ENCODE measurements at regions not wholly inside any gene's neighbourhood (a gene's known extent, or its start where the extent isn't known, plus 50 kb on each side); places are given as distances from the start of the nearest gene placed in this dataset.

DNA sequence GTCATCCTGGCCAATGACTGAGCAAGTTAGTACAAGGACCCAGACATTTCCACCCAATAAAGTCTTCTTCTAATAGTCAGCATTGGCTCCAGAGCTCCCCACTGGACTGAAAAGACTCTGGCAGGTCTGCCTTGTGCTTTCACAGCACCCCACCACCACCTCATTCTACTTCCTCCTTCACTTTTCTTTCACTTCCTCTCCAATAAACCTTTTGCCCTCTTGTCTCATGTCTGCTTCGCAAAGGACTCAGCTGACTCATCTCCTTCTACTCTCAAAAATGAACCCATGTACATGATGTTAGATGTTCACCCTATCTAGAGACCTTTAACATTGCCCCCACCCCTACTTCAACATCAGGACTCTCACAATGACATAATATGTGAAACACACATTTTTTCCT is 181.0 kb upstream of the PPP2R3A start:
- no peak for DNase-seq (ENCODE audit: low read depth)
- H3K4me3 ChIP-seq (ENCODE audit: low read length), result no peak overlapping the region
- TF ChIP-seq, protein P1, sequence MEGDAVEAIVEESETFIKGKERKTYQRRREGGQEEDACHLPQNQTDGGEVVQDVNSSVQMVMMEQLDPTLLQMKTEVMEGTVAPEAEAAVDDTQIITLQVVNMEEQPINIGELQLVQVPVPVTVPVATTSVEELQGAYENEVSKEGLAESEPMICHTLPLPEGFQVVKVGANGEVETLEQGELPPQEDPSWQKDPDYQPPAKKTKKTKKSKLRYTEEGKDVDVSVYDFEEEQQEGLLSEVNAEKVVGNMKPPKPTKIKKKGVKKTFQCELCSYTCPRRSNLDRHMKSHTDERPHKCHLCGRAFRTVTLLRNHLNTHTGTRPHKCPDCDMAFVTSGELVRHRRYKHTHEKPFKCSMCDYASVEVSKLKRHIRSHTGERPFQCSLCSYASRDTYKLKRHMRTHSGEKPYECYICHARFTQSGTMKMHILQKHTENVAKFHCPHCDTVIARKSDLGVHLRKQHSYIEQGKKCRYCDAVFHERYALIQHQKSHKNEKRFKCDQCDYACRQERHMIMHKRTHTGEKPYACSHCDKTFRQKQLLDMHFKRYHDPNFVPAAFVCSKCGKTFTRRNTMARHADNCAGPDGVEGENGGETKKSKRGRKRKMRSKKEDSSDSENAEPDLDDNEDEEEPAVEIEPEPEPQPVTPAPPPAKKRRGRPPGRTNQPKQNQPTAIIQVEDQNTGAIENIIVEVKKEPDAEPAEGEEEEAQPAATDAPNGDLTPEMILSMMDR (conservative IDR thresholded peaks at IDR 0.05; ENCODE audit: low read depth, low read length), result no peak

DNA sequence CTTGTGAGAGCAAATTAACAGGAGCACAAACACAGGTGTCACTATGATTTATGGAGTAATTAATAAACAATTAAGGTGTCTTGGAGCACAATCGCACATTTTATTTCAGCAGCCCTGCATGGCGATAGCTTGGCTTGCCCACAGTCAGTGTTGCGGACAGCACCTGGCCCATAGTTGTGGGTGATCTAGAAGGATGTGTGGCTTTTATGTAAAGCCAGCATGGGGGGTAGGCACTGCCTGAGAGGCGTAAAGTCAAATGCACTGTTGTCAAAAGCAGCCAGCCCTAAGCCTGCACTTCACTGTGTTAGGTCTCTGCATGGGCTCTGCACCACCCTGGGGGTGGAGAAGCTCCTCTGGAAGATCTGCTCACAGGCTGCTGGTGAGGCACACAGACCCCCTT is 177.4 kb upstream of the PPP2R3A start:
- DNase-seq (ENCODE audit: low read depth), result no peak
- TF ChIP-seq, protein P1 (conservative IDR thresholded peaks at IDR 0.05; ENCODE audit: low read depth, low read length), result no peak
- no peak overlapping the region for H3K4me3 ChIP-seq (ENCODE audit: low read length)

DNA sequence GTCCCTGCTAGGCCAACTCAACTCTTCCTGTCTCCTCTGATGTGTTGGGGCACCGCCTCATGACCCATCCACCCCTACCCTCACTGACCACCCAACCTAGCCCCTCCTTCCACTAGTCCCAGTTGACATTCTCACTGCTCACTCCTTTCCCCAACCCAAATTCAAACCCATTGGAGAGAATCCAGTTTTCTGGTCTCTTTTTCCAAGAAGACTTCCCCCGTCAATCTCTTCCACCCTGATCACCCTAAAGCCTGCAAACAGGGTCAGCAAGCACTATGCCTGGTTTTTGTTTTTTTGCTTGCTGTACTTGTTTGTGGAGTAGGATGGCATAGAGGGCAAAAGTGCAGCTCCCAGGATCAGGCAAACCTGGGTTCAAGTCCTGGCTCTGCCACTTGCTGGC is 176.6 kb upstream of the PPP2R3A start:
- no peak overlapping the region for H3K4me3 ChIP-seq (ENCODE audit: low read length)
- TF ChIP-seq, protein P1 (conservative IDR thresholded peaks at IDR 0.05; ENCODE audit: low read depth, low read length), result no peak
- no peak for DNase-seq (ENCODE audit: low read depth)

- TF ChIP-seq, protein P1 (conservative IDR thresholded peaks at IDR 0.05; ENCODE audit: low read depth, low read length), result no peak
- H3K4me3 ChIP-seq (ENCODE audit: low read length), result no peak overlapping the region
- no peak for DNase-seq (ENCODE audit: low read depth)
Observed at GRCh38 chr3:135792174-135792573, 173.4 kb upstream of the PPP2R3A start.

DNA sequence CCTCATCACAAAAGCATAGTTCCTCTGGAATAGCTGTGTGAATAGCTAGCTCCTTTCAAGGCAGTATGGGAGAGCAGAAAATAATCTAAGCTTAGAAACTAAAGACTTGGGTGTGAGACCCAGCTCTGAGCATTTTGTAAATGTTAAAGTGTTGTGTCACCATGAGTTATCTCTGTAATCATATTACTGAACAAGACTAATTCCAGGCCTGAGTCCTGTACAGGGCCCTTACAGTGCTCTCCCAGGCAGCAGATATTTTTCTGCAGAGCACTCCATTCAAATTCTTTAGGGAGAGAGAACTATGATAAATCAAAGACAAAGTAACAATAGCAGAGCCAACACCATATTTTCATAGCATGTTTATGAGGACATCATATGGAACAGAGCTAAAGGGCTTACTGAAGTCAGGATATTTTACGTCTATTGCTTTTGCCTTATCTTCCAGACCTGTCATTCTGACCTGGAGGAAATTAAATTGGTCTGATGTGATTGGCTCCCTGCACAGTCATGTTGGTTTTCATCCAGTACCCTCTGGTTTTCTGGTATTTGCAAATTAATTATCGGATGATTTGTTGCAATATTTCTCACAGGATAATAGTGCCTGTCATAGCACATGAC is 172.6 kb upstream of the PPP2R3A start:
- TF ChIP-seq, protein P1 (conservative IDR thresholded peaks at IDR 0.05; ENCODE audit: low read depth, low read length), result no peak
- DNase-seq (ENCODE audit: low read depth), result no peak
- no peak overlapping the region for H3K4me3 ChIP-seq (ENCODE audit: low read length)

GRCh38 chr3:135800071-135800549 is 165.4 kb upstream of the PPP2R3A start:
- DNase-seq (ENCODE audit: low read depth), result no peak
- TF ChIP-seq, protein P1 (conservative IDR thresholded peaks at IDR 0.05; ENCODE audit: low read depth, low read length), result no peak
- no peak overlapping the region for H3K4me3 ChIP-seq (ENCODE audit: low read length)

DNA sequence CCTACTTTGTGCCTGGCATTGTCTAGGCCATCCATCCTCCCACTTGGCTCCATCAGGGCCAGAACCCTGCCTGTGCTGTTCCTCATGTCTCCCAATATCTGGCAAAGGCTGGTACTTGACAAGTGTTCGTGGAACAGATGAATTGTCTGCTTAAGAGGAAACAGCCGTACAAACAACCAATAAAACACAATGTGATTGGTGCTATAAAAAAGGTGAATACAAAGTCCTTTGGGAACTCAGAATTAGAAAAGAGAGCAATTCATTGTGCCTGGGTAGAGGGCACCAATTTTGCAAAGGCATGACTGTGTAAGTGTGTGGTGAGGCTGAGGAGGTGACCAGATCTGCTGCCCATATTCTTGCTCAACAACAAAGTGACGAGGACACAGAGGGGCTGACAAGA is 164.5 kb upstream of the PPP2R3A start:
- H3K4me3 ChIP-seq (ENCODE audit: low read length), result no peak overlapping the region
- TF ChIP-seq, protein P1 (conservative IDR thresholded peaks at IDR 0.05; ENCODE audit: low read depth, low read length), result no peak
- no peak for DNase-seq (ENCODE audit: low read depth)

Measured in retinal pigment epithelial cell (primary cell).